HepG2 (cell line): ENCODE measurements at regions not wholly inside any gene's neighbourhood (a gene's known extent, or its start where the extent isn't known, plus 50 kb on each side); places are given as distances from the start of the nearest gene placed in this dataset.

Experiments used
- ATAC-seq: fragments of 200-7000 bp; cut with Tn5 transposase; 3 replicates; pipeline ENCODE4 v1.9.1; 2020; ENCODE audit warnings: mild to moderate bottlenecking, moderate library complexity
- BruUV-seq: library from RNA; stranded (reverse); fragments of 400-500 nt; replicated peaks from 2 replicates; lab custom pipeline; 2021; lab: Mats Ljungman, UMichigan
- CTCF ChIA-PET: fragments of 300-600 bp; formaldehyde crosslinking; extraction: SDS; loops from one replicate; lab custom pipeline; 2021; ENCODE audit warnings: low total read pairs, inconsistent platforms, low intra/inter-chr PET ratio; lab: Yijun Ruan, JAX
- POLR2A ChIA-PET: fragments of 350-600 bp; sonication (Branson Sonifier 250); formaldehyde crosslinking; loops from one replicate; lab custom pipeline; 2020; ENCODE audit warnings: antibody characterized with exemption, inconsistent platforms; lab: Yijun Ruan, JAX
- DNase-seq: peaks from one replicate; pipeline ENCODE4 v3.0.0-alpha.2; 2015; ENCODE audit warnings: low spot score
- FAIRE-seq: peaks from 3 replicates; lab custom pipeline; 2011; peaks lifted over from hg19 to GRCh38; lab: Jason Lieb, UNC
- H2AFZ ChIP-seq: one replicate; pipeline ENCODE4 v1.6.1; 2011; ENCODE audit warnings: low read length, inconsistent platforms
- H3K27ac ChIP-seq: fragments of 300-600 bp; 3 replicates; pipeline ENCODE4 v1.8.0; 2011; ENCODE audit warnings: mixed run types, mild to moderate bottlenecking, mixed read lengths, low read length, inconsistent platforms; ENCODE audit not compliant: insufficient read depth; ENCODE audit errors: extremely low read length
- H3K27me3 ChIP-seq, 2 experiments: fragments of 200-600 bp in 1 of 2; 2 replicates in 1 of 2; 3 replicates in 1 of 2; pipeline versions ENCODE4 v1.6.0 to v1.8.0; 2011; ENCODE audit warnings: low read length in 2 of 2, mild to moderate bottlenecking in 2 of 2, moderate library complexity in 2 of 2, inconsistent platforms in 1 of 2; ENCODE audit not compliant: insufficient read depth in 2 of 2, control insufficient read depth in 1 of 2
- H3K36me3 ChIP-seq, 2 experiments: fragments of 200-600 bp in 1 of 2; replicated peaks in 1 of 2; 2 replicates in 1 of 2; 3 replicates in 1 of 2; pipeline versions ENCODE4 v1.5.1 to v1.8.0; 2011; ENCODE audit warnings: low read length in 2 of 2, inconsistent platforms in 1 of 2; ENCODE audit not compliant: insufficient read depth in 2 of 2, control insufficient read depth in 1 of 2
- H3K4me1 ChIP-seq: 2 replicates; pipeline ENCODE4 v1.5.1; 2012; ENCODE audit warnings: low read length, inconsistent platforms; ENCODE audit not compliant: insufficient read depth
- H3K4me2 ChIP-seq: 2 replicates; pipeline ENCODE4 v1.6.0; 2011; ENCODE audit warnings: low read depth, low read length, inconsistent platforms
- H3K4me3 ChIP-seq, 3 experiments: fragments of 200-600 bp in 1 of 3; sonication (generic), shearing (Covaris generic) in 1 of 3; replicated peaks in 1 of 3; 2 replicates each; pipeline ENCODE4 v1.5.1; 2011 to 2016; ENCODE audit warnings: low read length in 3 of 3, inconsistent platforms in 2 of 3, low read depth in 2 of 3, mild to moderate bottlenecking in 2 of 3, control low read depth in 1 of 3, mixed read lengths in 1 of 3; ENCODE audit not compliant: insufficient read depth in 1 of 3
- H3K79me2 ChIP-seq: one replicate; pipeline ENCODE4 v1.6.1; 2011; ENCODE audit warnings: low read length, inconsistent platforms; ENCODE audit not compliant: insufficient read depth
- H3K9ac ChIP-seq: 2 replicates; pipeline ENCODE4 v1.6.0; 2011; ENCODE audit warnings: mild to moderate bottlenecking, low read depth, low read length, inconsistent platforms; ENCODE audit not compliant: insufficient read depth
- H3K9me3 ChIP-seq: 2 replicates; pipeline ENCODE4 v1.5.1; 2012; ENCODE audit warnings: mild to moderate bottlenecking, low read length
- H4K20me1 ChIP-seq: 2 replicates; pipeline ENCODE4 v1.6.0; 2011; ENCODE audit warnings: inconsistent platforms, mild to moderate bottlenecking, low read length, moderate library complexity; ENCODE audit not compliant: insufficient read depth
- FOXK1 ChIP-seq: sonication (generic); formaldehyde crosslinking; IDR thresholded peaks from 2 replicates; pipeline ENCODE4 v1.4.0; 2020; ENCODE audit warnings: low read depth, missing genetic modification reagents, borderline replicate concordance
- MAFF ChIP-seq: IDR thresholded peaks from 2 replicates; pipeline ENCODE4 v1.6.1; 2011; ENCODE audit warnings: low read depth, low read length, improper control_type of control experiment
- MAFK ChIP-seq, 2 experiments: IDR thresholded peaks in 1 of 2; conservative IDR thresholded peaks in 1 of 2; 2 replicates each; pipeline ENCODE4 v1.6.1; 2011; ENCODE audit warnings: improper control_type of control experiment in 2 of 2, low read length in 2 of 2
- MIXL1 ChIP-seq: IDR thresholded peaks from 2 replicates; pipeline ENCODE4 v1.6.1; 2016
- PHF5A ChIP-seq: IDR thresholded peaks from one replicate; pipeline ENCODE4 v1.6.1; 2018; ENCODE audit warnings: low read depth, missing genetic modification reagents; ENCODE audit not compliant: unreplicated experiment
- SMAD3 ChIP-seq: sonication (generic); formaldehyde crosslinking; IDR thresholded peaks from 2 replicates; pipeline ENCODE4 v1.4.0; 2020; ENCODE audit warnings: missing genetic modification reagents
- TCF7 ChIP-seq: sonication (generic); IDR thresholded peaks from 2 replicates; pipeline ENCODE4 v1.6.1; 2016; ENCODE audit warnings: antibody characterized with exemption, low read depth
- ZNF354B ChIP-seq: sonication (generic); formaldehyde crosslinking; IDR thresholded peaks from 2 replicates; pipeline ENCODE4 v1.8.0; 2022; ENCODE audit warnings: mild to moderate bottlenecking, missing genetic modification reagents
- WGBS: methylation state at CpG from one replicate; pipeline ENCODE4 v1.1.6; 2017; ENCODE audit warnings: low lambda C conversion rate; 5-methylcytosine and 5-hydroxymethylcytosine counted together
- in situ Hi-C: cut with HindIII; loops from 2 replicates; pipeline ENCODE4 v1.10.0; 2017; ENCODE audit warnings: low pct_unique_long_range_greater_than_20kb; ENCODE audit not compliant: extremely low pct_ligation_motif_present
- intact Hi-C: fragments of 100-400 bp; cut with micrococcal nuclease; formaldehyde crosslinking; loops from one replicate; pipeline ENCODE4 v1.10.0; 2022; ENCODE audit not compliant: unreplicated experiment
- TF ChIP-seq, protein P1 (sequence below): fragments of 450-650 bp; IDR thresholded peaks from 2 replicates; pipeline ENCODE4 v1.6.1; 2016
- TF ChIP-seq, protein P2 (sequence below): sonication (generic); formaldehyde crosslinking; IDR thresholded peaks from 2 replicates; pipeline ENCODE4 v1.4.0; 2020; ENCODE audit warnings: missing genetic modification reagents, borderline replicate concordance
- TF ChIP-seq, protein P3 (sequence below): sonication (generic); formaldehyde crosslinking; conservative IDR thresholded peaks from 2 replicates; pipeline ENCODE4 v1.5.0; 2020; ENCODE audit warnings: missing genetic modification reagents

DNA sequence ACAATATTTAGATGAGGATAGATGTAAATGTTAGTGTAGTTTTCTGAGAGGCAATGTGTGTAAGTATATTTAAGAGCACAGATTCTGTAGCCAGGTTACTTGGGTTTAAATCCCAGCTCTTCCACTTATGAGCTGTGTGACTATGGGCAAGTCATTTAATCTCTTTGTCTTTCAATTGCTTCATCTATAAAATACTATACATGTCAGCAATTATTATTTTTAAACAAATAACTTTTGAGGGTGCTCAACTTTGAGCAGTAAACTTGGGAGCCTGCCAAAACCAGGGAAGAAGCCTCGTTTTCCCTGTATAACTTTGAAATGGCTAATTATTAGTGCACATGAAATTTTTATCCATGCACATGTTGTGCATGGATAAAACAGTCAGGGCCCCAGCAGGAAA is 222.8 kb downstream of the FOXD2 start:
- whole genome bisulfite sequencing: 4% methylated on average over 1 of the region's 1 CpG
- Histone ChIP-seq H3K9ac (no peak overlapping the region), H4K20me1 (no peaks in the 10 kb centered on the region), H3K9me3 (no peaks in the 10 kb centered on the region), H3K4me2 (no peak overlapping the region), H3K36me3 (no peaks in the 10 kb centered on the region), H3K4me1 (no peaks in the 10 kb centered on the region), H3K27me3 (peaks cover 2 to 13% of the 10 kb centered on the region in 2 experiments; a peak in 3 of 5 replicates), H3K79me2 (no peaks in the 10 kb centered on the region), H3K27ac (no peak overlapping the region), H2AFZ (no peak overlapping the region), H3K4me3 (no peak overlapping the region)
- no TSS peak for BruUV-seq
- POLR2A ChIA-PET: no interaction called here
- intact Hi-C loops (no loop called here), in situ Hi-C loops (no loop called here)
- CTCF ChIA-PET: no interaction called here
- TF ChIP-seq MAFF (peak; percentile 34; the same call in 1 of the 2 replicates), MAFK (conservative IDR thresholded peaks at IDR 0.05 in 1 of 2, IDR thresholded peaks at IDR 0.05 in 1 of 2; ENCODE audit: low read length in 2 of 2) (peak in 1 of 2 experiments; percentile 66; a peak in 2 of 4 replicates), SMAD3 (CRISPR knock-in tag) (no peak), ZNF354B (CRISPR knock-in tag) (no peak)
- TF ChIP-seq, protein P1, sequence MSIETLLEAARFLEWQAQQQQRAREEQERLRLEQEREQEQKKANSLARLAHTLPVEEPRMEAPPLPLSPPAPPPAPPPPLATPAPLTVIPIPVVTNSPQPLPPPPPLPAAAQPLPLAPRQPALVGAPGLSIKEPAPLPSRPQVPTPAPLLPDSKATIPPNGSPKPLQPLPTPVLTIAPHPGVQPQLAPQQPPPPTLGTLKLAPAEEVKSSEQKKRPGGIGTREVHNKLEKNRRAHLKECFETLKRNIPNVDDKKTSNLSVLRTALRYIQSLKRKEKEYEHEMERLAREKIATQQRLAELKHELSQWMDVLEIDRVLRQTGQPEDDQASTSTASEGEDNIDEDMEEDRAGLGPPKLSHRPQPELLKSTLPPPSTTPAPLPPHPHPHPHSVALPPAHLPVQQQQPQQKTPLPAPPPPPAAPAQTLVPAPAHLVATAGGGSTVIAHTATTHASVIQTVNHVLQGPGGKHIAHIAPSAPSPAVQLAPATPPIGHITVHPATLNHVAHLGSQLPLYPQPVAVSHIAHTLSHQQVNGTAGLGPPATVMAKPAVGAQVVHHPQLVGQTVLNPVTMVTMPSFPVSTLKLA: peak; percentile 40
- ATAC-seq (no peak), FAIRE-seq (no peak), DNase-seq (no peak)

DNA sequence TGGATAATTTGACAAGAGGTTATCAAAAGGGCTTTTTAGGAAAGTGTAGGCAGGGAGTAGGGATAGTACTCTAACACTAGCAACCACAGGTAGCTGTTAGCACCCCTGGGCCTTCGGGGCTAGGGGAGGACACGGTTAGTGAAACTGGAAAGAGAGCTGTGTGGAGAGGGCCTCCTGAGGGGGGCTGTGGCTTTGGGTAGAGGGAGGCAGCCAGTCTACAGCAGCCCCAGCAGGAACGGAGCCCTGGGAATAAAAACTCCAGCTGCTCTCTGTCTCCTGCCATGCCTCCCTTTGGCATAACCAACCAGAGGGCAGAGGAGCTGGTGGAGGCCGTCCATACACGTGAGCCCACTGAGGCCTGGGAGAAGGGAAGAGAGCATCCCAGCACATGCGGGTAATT is 223.2 kb downstream of the FOXD2 start:
- Histone ChIP-seq H4K20me1 (no peaks in the 10 kb centered on the region), H3K4me2 (no peak overlapping the region), H3K27me3 (peaks cover 2 to 13% of the 10 kb centered on the region in 2 experiments; a peak in 3 of 5 replicates), H3K4me3 (no peak overlapping the region), H3K9me3 (no peaks in the 10 kb centered on the region), H3K27ac (no peak overlapping the region), H3K79me2 (no peaks in the 10 kb centered on the region), H3K9ac (no peak overlapping the region), H3K36me3 (no peaks in the 10 kb centered on the region), H3K4me1 (no peaks in the 10 kb centered on the region), H2AFZ (no peak overlapping the region)
- WGBS: 60% methylated on average over 6 of the region's 6 CpGs
- FAIRE-seq (no peak), ATAC-seq (no peak), DNase-seq (no peak)
- in situ Hi-C loops (no loop called here), intact Hi-C loops (no loop called here)
- TF ChIP-seq MIXL1 (CRISPR knock-in tag) (no peak), FOXK1 (CRISPR knock-in tag) (no peak), SMAD3 (CRISPR knock-in tag) (no peak), TCF7 (no peak), PHF5A (CRISPR knock-in tag) (no peak)
- TF ChIP-seq, protein P2, sequence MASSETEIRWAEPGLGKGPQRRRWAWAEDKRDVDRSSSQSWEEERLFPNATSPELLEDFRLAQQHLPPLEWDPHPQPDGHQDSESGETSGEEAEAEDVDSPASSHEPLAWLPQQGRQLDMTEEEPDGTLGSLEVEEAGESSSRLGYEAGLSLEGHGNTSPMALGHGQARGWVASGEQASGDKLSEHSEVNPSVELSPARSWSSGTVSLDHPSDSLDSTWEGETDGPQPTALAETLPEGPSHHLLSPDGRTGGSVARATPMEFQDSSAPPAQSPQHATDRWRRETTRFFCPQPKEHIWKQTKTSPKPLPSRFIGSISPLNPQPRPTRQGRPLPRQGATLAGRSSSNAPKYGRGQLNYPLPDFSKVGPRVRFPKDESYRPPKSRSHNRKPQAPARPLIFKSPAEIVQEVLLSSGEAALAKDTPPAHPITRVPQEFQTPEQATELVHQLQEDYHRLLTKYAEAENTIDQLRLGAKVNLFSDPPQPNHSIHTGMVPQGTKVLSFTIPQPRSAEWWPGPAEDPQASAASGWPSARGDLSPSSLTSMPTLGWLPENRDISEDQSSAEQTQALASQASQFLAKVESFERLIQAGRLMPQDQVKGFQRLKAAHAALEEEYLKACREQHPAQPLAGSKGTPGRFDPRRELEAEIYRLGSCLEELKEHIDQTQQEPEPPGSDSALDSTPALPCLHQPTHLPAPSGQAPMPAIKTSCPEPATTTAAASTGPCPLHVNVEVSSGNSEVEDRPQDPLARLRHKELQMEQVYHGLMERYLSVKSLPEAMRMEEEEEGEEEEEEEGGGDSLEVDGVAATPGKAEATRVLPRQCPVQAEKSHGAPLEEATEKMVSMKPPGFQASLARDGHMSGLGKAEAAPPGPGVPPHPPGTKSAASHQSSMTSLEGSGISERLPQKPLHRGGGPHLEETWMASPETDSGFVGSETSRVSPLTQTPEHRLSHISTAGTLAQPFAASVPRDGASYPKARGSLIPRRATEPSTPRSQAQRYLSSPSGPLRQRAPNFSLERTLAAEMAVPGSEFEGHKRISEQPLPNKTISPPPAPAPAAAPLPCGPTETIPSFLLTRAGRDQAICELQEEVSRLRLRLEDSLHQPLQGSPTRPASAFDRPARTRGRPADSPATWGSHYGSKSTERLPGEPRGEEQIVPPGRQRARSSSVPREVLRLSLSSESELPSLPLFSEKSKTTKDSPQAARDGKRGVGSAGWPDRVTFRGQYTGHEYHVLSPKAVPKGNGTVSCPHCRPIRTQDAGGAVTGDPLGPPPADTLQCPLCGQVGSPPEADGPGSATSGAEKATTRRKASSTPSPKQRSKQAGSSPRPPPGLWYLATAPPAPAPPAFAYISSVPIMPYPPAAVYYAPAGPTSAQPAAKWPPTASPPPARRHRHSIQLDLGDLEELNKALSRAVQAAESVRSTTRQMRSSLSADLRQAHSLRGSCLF (CRISPR knock-in tag): no peak
- TF ChIP-seq, protein P3, sequence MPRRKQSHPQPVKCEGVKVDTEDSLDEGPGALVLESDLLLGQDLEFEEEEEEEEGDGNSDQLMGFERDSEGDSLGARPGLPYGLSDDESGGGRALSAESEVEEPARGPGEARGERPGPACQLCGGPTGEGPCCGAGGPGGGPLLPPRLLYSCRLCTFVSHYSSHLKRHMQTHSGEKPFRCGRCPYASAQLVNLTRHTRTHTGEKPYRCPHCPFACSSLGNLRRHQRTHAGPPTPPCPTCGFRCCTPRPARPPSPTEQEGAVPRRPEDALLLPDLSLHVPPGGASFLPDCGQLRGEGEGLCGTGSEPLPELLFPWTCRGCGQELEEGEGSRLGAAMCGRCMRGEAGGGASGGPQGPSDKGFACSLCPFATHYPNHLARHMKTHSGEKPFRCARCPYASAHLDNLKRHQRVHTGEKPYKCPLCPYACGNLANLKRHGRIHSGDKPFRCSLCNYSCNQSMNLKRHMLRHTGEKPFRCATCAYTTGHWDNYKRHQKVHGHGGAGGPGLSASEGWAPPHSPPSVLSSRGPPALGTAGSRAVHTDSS (CRISPR knock-in tag): no peak
- BruUV-seq: no TSS peak
- ChIA-PET CTCF (no interaction called here), POLR2A (no interaction called here)
